GM21423 (cell line): ENCODE measurements at regions not wholly inside any gene's neighbourhood (a gene's known extent, or its start where the extent isn't known, plus 50 kb on each side); places are given as distances from the start of the nearest gene placed in this dataset.
"Not testable (repeated sequence)": the region's sequence is repeated elsewhere in the genome, so short reads cannot be mapped to it uniquely, and the experiment has no call there.

ENCODE experiments used
- ATAC-seq: cut with Tn5 transposase; IDR thresholded peaks from one replicate; pipeline ENCODE4 v1.9.1; 2021; ENCODE audit warnings: mild to moderate bottlenecking, moderate library complexity; ENCODE audit not compliant: unreplicated experiment

GRCh38 chr4:71081192-71081591 lies 87.7 kb downstream of the DCK start:
- ATAC-seq, result no peak

- no peak for ATAC-seq
Observed at GRCh38 chr4:71093745-71094144, 100.3 kb downstream of the DCK start.

GRCh38 chr4:71094201-71094600 lies 100.8 kb downstream of the DCK start:
- no peak for ATAC-seq

GRCh38 chr4:71095141-71095540 lies 101.7 kb downstream of the DCK start:
- no peak for ATAC-seq

GRCh38 chr4:71095545-71095944 lies 102.1 kb downstream of the DCK start:
- no peak for ATAC-seq

- no peak for ATAC-seq
Observed at GRCh38 chr4:71107726-71108125, 114.3 kb downstream of the DCK start.

GRCh38 chr4:71110499-71110898 lies 117.0 kb downstream of the DCK start:
- ATAC-seq, result no peak

- ATAC-seq, result not testable (repeated sequence)
Observed at GRCh38 chr4:71111133-71111532, 117.7 kb downstream of the DCK start.

- ATAC-seq, result no peak
Observed at GRCh38 chr4:71113294-71113693, 119.8 kb downstream of the DCK start.

- no peak for ATAC-seq
Observed at GRCh38 chr4:71120831-71121524, 127.5 kb downstream of the DCK start.

- no peak for ATAC-seq
Observed at GRCh38 chr4:71123951-71124350, 130.5 kb downstream of the DCK start.

GRCh38 chr4:71125137-71125536 lies 131.7 kb downstream of the DCK start:
- ATAC-seq, result no peak

GRCh38 chr4:71126719-71127118 lies 133.3 kb downstream of the DCK start:
- ATAC-seq, result no peak

- ATAC-seq, result no peak
Observed at GRCh38 chr4:71130827-71131603, 137.6 kb downstream of the DCK start.

- ATAC-seq, result no peak
Observed at GRCh38 chr4:71132486-71132885, 139.0 kb downstream of the DCK start.

- ATAC-seq, result no peak
Observed at GRCh38 chr4:71133491-71133890, 140.0 kb downstream of the DCK start.

- no peak for ATAC-seq
Observed at GRCh38 chr4:71136071-71136470, 142.6 kb downstream of the DCK start.

GRCh38 chr4:71138007-71138615 lies 144.7 kb downstream of the DCK start:
- ATAC-seq, result no peak

- ATAC-seq, result no peak
Observed at GRCh38 chr4:71140563-71140962, 147.1 kb downstream of the DCK start.

- ATAC-seq, result no peak
Observed at GRCh38 chr4:71141125-71141524, 147.7 kb downstream of the DCK start.

GRCh38 chr4:71147261-71147660 lies 153.8 kb downstream of the DCK start:
- no peak for ATAC-seq

GRCh38 chr4:71148545-71148944 lies 155.1 kb downstream of the DCK start:
- no peak for ATAC-seq
